ENCODE measurements at regions not wholly inside any gene's neighbourhood (a gene's known extent, or its start where the extent isn't known, plus 50 kb on each side); places are given as distances from the start of the nearest gene placed in this dataset.

- TF ChIP-seq CTCF (IDR thresholded peaks at IDR 0.05) (no peak), POLR2A (IDR thresholded peaks at IDR 0.05) (no peak)
Measured at GRCh38 chr16:72397876-72398275, 225.9 kb upstream of the PMFBP1 start.
